SIG-M5 treated with dmso at 0.1 percent for 504 hours (cell line): ENCODE measurements at regions not wholly inside any gene's neighbourhood (a gene's known extent, or its start where the extent isn't known, plus 50 kb on each side); places are given as distances from the start of the nearest gene placed in this dataset.
"Not testable (repeated sequence)": the region's sequence is repeated elsewhere in the genome, so short reads cannot be mapped to it uniquely, and the experiment has no call there.

Source experiments
- DNase-seq: peaks from one replicate; lab custom pipeline; 2025; ENCODE audit not compliant: unreplicated experiment; lab: John Stamatoyannopoulos, UW

GRCh38 chr6:95660544-95660943 is 83.2 kb downstream of the MANEA start:
- DNase-seq, result peak; percentile 13

DNA sequence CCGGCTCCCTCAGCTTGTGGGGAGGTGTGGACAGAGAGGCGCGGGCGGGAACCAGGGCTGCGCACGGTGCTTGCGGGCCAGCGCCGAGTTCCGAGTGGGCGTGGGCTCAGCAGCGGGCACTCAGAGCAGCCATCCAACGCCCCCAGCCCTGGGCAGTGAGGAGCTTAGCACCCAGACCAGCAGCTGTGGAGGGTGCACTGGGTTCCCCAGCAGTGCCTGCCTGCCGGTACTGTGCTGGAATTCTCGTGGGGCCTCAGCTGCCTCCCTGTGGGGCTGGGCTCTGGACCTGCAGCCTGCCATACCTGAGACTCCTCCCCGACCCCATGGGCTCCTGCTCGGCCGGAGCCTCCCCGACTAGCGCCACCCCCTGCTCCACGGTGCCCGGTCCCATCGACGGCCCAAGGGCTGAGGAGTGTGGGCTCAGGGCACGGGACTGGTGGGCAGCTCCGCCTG is 92.7 kb downstream of the MANEA start:
- no peak for DNase-seq

DNA sequence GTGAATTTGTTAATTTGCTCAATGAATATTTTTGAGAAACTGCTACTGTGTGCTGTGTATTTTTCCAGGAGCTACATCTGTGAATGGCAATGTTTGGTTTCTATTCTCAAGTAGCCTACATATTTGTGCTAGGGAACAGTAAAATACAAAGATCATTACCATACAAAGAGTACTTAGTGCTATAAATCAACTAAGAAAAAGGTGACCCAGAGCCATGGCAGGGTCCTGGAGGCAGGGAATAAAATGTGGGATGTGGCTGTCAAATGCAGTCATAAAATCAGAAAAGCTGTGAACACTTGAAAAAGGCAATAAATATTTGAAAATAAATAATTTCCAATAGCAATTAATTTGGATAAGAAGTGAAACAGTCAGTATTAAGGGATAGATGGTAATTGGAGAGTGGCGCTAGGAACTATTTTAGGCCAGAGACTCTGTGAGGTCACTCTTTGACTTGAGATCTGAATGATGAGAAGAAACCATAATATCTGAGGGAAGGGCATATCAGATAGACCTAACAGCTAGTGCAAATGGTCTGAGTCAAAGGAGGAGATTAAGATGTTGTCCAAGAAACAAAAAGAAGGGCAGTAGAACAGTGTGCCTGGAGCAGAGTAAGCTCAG is 98.8 kb downstream of the MANEA start:
- DNase-seq, result no peak

DNA sequence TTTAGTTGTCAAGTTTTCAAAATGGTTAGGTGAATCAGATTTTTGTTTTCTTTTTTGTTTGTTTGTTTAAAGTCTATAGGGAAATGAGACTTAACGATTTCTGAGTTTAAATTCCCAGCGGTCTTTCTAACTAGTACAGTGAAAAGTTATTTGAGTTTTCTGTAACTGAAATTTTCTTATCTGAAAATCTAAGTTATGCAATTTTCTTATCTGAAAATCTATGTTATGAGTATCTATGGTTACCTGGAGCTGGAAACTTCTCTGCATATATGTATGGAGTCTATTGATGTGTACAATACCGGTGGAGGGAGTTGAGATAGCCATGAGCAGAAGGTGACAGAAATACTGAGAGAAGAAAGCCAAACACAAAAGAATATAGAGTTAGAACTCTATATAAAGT is 102.6 kb downstream of the MANEA start:
- DNase-seq, result no peak

GRCh38 chr6:95681736-95682135 is 104.4 kb downstream of the MANEA start:
- no peak for DNase-seq

DNA sequence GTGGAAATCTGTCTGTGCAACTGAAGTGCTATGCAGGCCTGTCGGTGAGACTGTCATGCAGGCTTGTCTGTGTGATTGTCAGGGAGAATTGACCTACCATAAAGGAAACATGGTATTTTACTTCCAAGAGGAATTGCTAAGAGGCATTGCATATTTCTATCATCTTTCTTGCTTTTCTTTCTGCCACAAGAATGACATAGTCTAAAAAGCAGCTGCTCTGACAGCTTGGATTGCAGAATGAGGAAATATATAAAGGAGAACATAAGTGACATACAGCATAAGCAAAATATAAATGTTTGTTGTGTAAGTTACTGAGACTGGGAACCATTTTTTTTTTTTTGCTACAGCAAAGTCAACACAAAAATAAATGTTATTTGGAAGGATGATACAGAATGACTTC is 105.1 kb downstream of the MANEA start:
- DNase-seq, result no peak

- DNase-seq, result no peak
Measured at GRCh38 chr6:95685822-95686221, 108.5 kb downstream of the MANEA start.

DNA sequence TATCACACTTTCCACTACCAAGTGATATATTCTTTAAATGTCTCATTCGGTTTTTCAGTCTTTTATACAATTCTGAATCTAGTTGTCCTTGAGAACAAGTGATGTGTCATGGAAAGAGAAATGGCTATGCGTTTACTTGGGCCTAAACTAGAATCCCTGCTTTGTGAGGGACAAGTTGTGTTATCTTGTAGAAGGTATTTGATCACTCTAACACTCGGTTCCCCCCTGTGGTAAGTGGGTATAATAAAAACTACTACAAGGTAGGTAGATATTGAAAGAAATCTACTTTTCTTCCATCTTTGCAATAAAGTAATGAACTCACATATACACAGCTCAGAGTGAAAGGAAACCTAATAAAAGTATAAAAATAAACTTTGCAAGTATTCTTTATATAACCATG is 108.9 kb downstream of the MANEA start:
- no peak for DNase-seq

GRCh38 chr6:95686895-95687294 is 109.6 kb downstream of the MANEA start:
- no peak for DNase-seq

DNA sequence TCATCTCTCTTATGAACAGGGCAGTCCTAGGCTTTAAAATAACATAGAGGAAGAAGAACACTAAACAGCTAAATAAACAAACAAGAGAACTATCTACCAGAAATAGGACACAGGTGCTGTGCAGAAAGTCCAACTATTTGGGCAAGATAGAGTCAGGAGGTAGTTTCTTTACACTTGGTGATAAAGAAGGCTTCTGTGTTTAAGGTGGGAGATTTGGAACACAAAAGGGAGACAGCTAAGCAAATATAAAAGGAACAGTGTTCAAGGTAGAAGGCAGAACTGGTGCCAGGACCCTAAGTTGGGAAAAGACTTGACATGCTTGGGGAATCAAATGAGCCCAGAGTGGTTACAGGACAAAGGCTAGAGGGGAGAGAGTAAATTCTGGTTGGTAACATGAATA is 110.5 kb downstream of the MANEA start:
- no peak for DNase-seq

DNA sequence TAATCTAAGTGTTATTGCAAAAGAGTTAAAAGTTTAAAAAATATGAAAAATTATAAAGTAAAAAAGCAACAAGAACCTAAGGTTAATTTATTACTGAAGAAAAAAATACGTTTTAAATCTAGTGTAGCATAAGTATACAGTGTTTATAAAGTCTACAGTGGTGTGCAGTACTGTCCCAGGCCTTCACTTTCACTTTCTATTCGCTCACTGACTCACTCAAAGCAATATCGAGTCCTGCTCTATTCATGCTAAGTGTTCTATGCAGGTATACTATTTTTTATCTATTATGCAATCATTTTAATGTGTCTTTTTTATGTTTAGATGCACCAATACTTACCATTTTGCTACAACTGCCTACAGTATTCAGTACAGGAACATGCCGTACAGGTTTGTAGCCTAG is 113.0 kb downstream of the MANEA start:
- DNase-seq, result no peak

- no peak for DNase-seq
Measured at GRCh38 chr6:95693108-95693507, 115.8 kb downstream of the MANEA start.

DNA sequence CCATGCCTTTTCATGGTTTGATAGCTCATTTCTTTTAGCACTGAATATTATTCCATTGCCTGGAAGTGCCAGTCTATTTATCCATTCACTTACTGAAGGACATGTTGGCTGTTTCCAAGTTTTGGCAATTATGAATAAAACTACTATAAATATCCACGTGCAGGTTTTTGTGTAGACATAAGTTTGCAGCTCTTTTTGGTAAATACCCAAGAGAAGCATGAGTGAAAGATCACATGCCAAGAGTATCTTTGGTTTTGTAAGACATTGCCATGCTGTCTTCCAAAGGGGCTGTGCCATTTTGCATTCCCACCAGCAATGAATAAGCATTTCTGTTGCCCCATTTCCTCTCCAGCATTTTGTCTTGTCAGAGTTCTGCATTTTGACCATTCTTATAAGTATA is 120.9 kb downstream of the MANEA start:
- no peak for DNase-seq

DNA sequence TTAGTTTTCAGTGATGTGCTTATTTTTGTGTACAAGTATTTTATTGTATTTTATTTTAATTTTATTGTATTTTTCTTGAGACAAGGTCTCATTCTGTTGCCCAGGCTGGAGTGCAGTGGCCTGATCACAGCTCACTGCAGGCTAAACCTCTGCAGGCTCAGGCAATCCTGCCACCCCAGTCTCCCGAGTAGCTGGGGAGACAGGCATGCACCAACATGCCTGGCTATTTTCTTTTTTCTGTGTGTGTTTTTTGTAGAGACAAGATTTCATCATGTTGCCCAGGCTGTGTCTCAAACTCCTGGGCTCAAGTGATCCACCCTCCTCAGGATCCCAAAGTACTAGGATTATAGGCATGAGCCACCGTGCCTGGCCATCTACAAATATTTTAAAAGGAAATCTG is 146.3 kb downstream of the MANEA start:
- DNase-seq, result no peak

DNA sequence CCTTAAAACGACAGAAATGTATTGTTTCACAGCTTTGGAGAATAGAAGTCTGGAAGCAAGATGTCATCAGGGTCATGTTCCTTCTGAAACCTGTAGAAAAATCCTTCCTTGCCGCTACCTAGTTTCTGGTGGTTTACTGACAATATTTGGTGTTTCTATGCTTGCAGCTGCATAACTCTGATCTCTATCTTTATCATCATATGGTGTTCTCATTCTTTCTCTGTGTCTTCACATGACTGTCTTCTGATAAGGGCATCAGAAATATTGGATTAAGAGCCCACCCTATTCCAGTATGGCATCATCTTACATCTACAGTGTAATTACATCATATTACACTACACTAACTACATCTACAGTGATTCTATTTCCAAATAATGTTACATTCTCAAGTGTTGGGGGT is 148.0 kb downstream of the MANEA start:
- no peak for DNase-seq

GRCh38 chr6:95740157-95740556 is 162.8 kb downstream of the MANEA start:
- no peak for DNase-seq

- DNase-seq, result no peak
Measured at GRCh38 chr6:95741045-95741444, 163.7 kb downstream of the MANEA start.

DNA sequence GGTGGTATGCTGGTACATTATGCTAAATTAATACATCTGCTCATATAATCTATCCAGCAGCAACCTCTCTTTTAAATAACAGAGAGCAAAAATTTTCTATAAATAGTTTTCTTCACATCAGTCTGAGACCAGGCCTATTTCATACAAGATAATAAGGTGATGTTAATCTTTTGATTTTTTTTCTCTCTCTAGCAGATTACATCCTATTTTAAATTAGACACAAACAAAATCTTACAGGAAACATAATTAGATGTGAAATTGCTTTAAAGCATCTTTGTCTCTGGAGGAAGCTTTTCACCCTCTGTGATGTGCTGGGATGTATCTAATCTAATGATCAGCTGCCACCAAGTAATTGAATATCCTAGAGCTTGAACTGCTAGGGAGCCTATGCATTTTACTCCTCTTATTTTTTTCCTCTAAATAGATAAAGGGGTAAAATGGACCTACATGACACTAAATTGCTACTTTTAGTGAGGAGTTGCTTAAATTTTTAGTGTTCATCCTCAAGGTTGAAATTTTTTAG is 165.5 kb downstream of the MANEA start:
- no peak for DNase-seq

- DNase-seq, result no peak
Measured at GRCh38 chr6:95743591-95743990, 166.3 kb downstream of the MANEA start.

DNA sequence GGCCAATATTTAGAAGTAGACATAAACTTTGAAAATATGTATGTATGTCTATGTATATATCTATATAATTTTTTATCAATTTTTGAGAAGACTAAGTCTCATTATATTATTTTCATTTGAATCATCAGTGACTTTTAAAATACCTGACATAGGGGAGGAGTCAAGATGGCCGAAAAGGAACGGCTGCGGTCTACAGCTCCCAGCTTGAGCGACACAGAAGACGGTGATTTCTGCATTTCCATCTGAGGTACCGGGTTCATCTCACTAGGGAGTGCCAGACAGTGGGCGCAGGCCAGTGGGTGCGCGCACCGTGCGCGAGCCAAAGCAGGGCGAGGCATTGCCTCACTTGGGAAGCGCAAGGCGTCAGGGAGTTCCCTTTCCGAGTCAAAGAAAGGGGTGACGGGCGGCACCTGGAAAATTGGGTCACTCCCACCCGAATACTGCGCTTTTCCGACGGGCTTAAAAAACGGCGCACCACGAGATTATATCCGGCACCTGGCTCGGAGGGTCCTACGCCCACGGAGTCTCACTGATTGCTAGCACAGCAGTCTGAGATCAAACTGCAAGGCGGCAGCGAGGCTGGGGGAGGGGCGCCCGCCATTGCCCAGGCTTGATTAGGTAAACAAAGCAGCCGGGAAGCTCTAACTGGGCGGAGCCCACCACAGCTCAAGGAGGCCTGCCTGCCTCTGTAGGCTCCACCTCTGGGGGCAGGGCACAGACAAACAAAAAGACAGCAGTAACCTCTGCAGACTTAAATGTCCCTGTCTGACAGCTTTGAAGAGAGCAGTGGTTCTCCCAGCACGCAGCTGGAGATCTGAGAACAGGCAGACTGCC is 181.1 kb downstream of the MANEA start:
- not testable (repeated sequence) for DNase-seq

- DNase-seq, result no peak
Measured at GRCh38 chr6:95767897-95768463, 190.6 kb downstream of the MANEA start.

DNA sequence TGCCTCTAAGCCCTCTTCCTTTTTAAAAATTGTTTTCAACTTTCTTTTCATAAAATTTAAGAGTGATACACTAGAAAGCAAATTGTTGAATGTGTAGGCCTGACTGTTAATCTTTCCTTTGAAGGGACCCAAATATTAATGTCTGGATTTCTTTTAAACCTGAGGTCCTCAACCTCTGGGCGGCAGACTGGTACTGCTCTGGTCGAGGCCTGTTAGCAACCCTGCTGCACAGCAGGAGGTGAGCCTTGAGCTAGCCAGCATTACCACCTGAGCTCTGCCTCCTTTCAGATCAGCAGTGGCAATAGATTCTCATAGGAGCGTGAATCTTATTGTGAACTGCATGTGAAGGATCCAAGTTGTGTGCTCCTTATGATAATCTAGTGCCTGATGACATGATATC is 191.2 kb downstream of the MANEA start:
- no peak for DNase-seq
